ENCODE measurements at regions not wholly inside any gene's neighbourhood (a gene's known extent, or its start where the extent isn't known, plus 50 kb on each side); places are given as distances from the start of the nearest gene placed in this dataset.

DNA sequence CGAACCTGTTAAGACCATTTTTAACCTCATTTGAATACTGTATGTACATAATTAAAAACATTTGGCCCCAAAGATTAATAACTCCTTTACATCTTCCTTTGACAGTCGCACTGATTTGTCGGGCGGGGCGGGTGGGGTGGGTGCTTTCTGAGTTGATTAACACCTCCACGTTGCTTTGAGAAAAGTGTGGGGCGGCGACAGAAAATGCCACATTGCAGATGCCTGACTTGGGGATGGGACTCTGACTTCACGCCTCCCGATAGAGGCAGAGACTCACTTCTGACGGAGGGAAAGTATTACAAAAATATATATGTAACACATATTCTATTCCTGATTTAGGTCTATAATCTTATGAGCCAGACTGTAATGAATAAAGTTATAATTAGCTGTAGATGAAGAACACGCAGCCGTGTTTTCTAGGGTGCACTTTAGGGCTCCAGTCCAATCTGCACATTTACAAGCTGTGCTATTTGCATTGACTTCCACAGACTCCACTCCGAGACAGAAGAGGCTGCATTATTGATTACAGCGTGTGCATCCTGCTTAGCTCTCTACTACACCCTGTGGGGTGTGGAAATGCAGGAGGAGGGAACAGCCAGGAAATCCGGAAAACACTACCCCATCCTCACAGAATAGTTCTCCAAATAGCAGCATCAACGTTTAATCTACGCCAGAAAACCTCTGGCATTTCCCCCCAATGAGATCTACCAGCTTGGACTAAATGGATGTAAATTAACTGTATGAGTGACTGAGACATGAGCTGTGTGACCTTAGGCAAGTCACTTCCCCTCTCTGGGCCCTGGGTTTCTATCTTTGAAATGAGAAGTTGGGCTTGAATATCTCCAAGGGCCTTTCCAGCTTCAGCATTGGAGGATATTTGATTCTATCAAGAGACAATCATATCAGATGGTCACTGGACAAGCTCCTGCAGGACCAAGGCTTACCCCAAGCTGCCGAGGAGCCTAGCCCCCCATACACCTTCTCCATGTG lies 308.0 kb downstream of the RRAGC start (continued):
- TF ChIP-seq, protein P1, sequence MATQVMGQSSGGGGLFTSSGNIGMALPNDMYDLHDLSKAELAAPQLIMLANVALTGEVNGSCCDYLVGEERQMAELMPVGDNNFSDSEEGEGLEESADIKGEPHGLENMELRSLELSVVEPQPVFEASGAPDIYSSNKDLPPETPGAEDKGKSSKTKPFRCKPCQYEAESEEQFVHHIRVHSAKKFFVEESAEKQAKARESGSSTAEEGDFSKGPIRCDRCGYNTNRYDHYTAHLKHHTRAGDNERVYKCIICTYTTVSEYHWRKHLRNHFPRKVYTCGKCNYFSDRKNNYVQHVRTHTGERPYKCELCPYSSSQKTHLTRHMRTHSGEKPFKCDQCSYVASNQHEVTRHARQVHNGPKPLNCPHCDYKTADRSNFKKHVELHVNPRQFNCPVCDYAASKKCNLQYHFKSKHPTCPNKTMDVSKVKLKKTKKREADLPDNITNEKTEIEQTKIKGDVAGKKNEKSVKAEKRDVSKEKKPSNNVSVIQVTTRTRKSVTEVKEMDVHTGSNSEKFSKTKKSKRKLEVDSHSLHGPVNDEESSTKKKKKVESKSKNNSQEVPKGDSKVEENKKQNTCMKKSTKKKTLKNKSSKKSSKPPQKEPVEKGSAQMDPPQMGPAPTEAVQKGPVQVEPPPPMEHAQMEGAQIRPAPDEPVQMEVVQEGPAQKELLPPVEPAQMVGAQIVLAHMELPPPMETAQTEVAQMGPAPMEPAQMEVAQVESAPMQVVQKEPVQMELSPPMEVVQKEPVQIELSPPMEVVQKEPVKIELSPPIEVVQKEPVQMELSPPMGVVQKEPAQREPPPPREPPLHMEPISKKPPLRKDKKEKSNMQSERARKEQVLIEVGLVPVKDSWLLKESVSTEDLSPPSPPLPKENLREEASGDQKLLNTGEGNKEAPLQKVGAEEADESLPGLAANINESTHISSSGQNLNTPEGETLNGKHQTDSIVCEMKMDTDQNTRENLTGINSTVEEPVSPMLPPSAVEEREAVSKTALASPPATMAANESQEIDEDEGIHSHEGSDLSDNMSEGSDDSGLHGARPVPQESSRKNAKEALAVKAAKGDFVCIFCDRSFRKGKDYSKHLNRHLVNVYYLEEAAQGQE (IDR thresholded peaks at IDR 0.05; ENCODE audit: low read depth): no peak
- TF ChIP-seq ZNF274 (IDR thresholded peaks at IDR 0.05; ENCODE audit: low read depth, low read length) (no peak), SP1 (IDR thresholded peaks at IDR 0.05; ENCODE audit: low read depth) (no peak), ATF3 (IDR thresholded peaks at IDR 0.05) (no peak), POLR2A (IDR thresholded peaks at IDR 0.05; ENCODE audit: borderline replicate concordance, extremely low read depth, insufficient read depth, insufficient read length) (no peak), YY1 (IDR thresholded peaks at IDR 0.05; ENCODE audit: extremely low read depth, insufficient replicate concordance, low read depth, low read length) (no peak)
- TF ChIP-seq, protein P2, sequence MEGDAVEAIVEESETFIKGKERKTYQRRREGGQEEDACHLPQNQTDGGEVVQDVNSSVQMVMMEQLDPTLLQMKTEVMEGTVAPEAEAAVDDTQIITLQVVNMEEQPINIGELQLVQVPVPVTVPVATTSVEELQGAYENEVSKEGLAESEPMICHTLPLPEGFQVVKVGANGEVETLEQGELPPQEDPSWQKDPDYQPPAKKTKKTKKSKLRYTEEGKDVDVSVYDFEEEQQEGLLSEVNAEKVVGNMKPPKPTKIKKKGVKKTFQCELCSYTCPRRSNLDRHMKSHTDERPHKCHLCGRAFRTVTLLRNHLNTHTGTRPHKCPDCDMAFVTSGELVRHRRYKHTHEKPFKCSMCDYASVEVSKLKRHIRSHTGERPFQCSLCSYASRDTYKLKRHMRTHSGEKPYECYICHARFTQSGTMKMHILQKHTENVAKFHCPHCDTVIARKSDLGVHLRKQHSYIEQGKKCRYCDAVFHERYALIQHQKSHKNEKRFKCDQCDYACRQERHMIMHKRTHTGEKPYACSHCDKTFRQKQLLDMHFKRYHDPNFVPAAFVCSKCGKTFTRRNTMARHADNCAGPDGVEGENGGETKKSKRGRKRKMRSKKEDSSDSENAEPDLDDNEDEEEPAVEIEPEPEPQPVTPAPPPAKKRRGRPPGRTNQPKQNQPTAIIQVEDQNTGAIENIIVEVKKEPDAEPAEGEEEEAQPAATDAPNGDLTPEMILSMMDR (IDR thresholded peaks at IDR 0.05 in 2 of 3, conservative IDR thresholded peaks at IDR 0.05 in 1 of 3; ENCODE audit: borderline replicate concordance in 1 of 3, insufficient read depth in 1 of 3, low read depth in 2 of 3, low read length in 2 of 3): no peak
